OCI-LY7 (cell line): ENCODE measurements at regions not wholly inside any gene's neighbourhood (a gene's known extent, or its start where the extent isn't known, plus 50 kb on each side); places are given as distances from the start of the nearest gene placed in this dataset.

Experiments used
- BruUV-seq: library from RNA; stranded (reverse); fragments of 400-500 nt; replicated peaks from 2 replicates; lab custom pipeline; 2021; lab: Mats Ljungman, UMichigan
- CTCF ChIA-PET: fragments of 300-600 bp; sonication (Branson Sonifier 250); formaldehyde crosslinking; loops from one replicate; lab custom pipeline; 2022; ENCODE audit warnings: antibody characterized with exemption; ENCODE audit not compliant: unreplicated experiment; lab: Charles Lee
- POLR2A ChIA-PET: fragments of 300-600 bp; sonication (Branson Sonifier 250); formaldehyde crosslinking; loops from one replicate; lab custom pipeline; 2022; ENCODE audit warnings: antibody characterized with exemption; lab: Charles Lee
- DNase-seq: peaks from one replicate; pipeline ENCODE4 v3.0.0-alpha.2; 2015; ENCODE audit warnings: low spot score
- H2AFZ ChIP-seq: fragments of 200-600 bp; sonication (generic), shearing (Covaris generic); 2 replicates; pipeline ENCODE4 v1.6.1; 2014; ENCODE audit warnings: mild to moderate bottlenecking, antibody characterized with exemption, low read length, moderate library complexity
- H3K27ac ChIP-seq: fragments of 200-600 bp; sonication (generic); 2 replicates; pipeline ENCODE4 v1.5.1; 2014; ENCODE audit warnings: mixed run types, low read depth, mild to moderate bottlenecking, moderate library complexity, low read length, inconsistent platforms; ENCODE audit not compliant: poor library complexity, severe bottlenecking
- H3K36me3 ChIP-seq: fragments of 200-600 bp; sonication (generic); 2 replicates; pipeline ENCODE4 v1.6.1; 2014; ENCODE audit warnings: mild to moderate bottlenecking, antibody characterized with exemption, low read length, moderate library complexity, mixed read lengths; ENCODE audit not compliant: insufficient read depth
- H3K4me1 ChIP-seq: fragments of 200-600 bp; sonication (generic); 2 replicates; pipeline ENCODE4 v1.5.1; 2014; ENCODE audit warnings: mild to moderate bottlenecking, low read length; ENCODE audit not compliant: insufficient read depth, poor library complexity, severe bottlenecking
- H3K4me2 ChIP-seq: fragments of 200-600 bp; sonication (generic); 2 replicates; pipeline ENCODE4 v1.6.1; 2014; ENCODE audit warnings: mild to moderate bottlenecking, low read length
- H3K4me3 ChIP-seq: fragments of 200-600 bp; sonication (generic); 2 replicates; pipeline ENCODE4 v1.5.1; 2014; ENCODE audit warnings: mild to moderate bottlenecking, low read depth, low read length; ENCODE audit not compliant: poor library complexity, severe bottlenecking
- H3K79me2 ChIP-seq: fragments of 200-600 bp; sonication (generic); 2 replicates; pipeline ENCODE4 v1.6.1; 2016; ENCODE audit warnings: low read depth, mild to moderate bottlenecking, low read length, moderate library complexity, mixed read lengths; ENCODE audit not compliant: insufficient read depth
- H3K9me2 ChIP-seq: fragments of 200-600 bp; sonication (generic); 2 replicates; pipeline ENCODE4 v1.6.1; 2016; ENCODE audit warnings: mild to moderate bottlenecking, low read length, mixed read lengths; ENCODE audit not compliant: insufficient read depth
- H3K9me3 ChIP-seq: fragments of 200-600 bp; sonication (generic); 2 replicates; pipeline ENCODE4 v1.6.1; 2014; ENCODE audit warnings: mild to moderate bottlenecking, mixed run types, low read length, mixed read lengths
- H4K20me1 ChIP-seq: fragments of 200-600 bp; sonication (generic); 2 replicates; pipeline ENCODE4 v1.6.1; 2014; ENCODE audit warnings: mild to moderate bottlenecking, antibody characterized with exemption, low read length, moderate library complexity, mixed read lengths; ENCODE audit not compliant: insufficient read depth
- EZH2phosphoT487 ChIP-seq: fragments of 200-600 bp; sonication (generic); IDR thresholded peaks from 2 replicates; pipeline ENCODE4 v1.6.1; 2018; ENCODE audit warnings: low read depth, borderline replicate concordance, mild to moderate bottlenecking, mixed run types, antibody characterized with exemption, low read length, moderate library complexity, mixed read lengths
- intact Hi-C: fragments of 100-400 bp; cut with micrococcal nuclease; formaldehyde crosslinking; loops from one replicate; pipeline ENCODE4 v1.10.0; 2022; ENCODE audit not compliant: unreplicated experiment
- TF ChIP-seq, protein P1 (sequence below): fragments of 200-600 bp; sonication (generic); conservative IDR thresholded peaks from 2 replicates; pipeline ENCODE4 v1.5.1; 2014; ENCODE audit warnings: mild to moderate bottlenecking, antibody characterized with exemption, low read length, moderate library complexity, mixed read lengths

DNA sequence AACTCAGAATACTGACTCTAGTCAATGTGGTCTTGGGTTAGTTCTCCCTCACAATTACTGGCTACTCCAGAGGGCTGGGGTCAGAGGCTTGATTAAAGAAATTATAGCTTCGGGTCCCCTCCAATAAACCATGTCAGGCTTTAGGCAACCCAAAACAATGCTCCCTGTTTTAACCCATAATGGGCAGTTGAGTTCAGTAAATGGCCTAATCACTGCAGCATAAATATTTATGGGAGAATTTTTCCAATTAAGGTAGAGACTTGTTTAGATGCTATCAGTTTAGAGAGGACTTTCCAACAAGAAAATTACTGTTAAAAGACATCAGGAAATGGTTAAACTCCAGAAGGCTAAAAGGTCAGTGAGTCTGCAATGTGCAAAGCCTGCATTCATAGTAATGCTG is 389.2 kb upstream of the PRICKLE1 start:
- H3K9me3 ChIP-seq: no peaks in the 10 kb centered on the region
- no peaks in the 10 kb centered on the region for H3K4me1 ChIP-seq
- BruUV-seq: no TSS peak
- no peak overlapping the region for H3K4me3 ChIP-seq
- H3K27ac ChIP-seq: no peak overlapping the region
- no peaks in the 10 kb centered on the region for H3K36me3 ChIP-seq
- ChIA-PET POLR2A (interaction anchor here (0.7 kb wide), 1 partner anchor 168 kb away, joined by 3 read pairs; no protein-coding TSS in a partner anchor), CTCF (no interaction called here)
- no peak overlapping the region for H3K4me2 ChIP-seq
- intact Hi-C loops: no loop called here
- no peak overlapping the region for H2AFZ ChIP-seq
- DNase-seq: no peak
- H3K79me2 ChIP-seq: no peaks in the 10 kb centered on the region
- H4K20me1 ChIP-seq: no peaks in the 10 kb centered on the region
- TF ChIP-seq, protein P1, sequence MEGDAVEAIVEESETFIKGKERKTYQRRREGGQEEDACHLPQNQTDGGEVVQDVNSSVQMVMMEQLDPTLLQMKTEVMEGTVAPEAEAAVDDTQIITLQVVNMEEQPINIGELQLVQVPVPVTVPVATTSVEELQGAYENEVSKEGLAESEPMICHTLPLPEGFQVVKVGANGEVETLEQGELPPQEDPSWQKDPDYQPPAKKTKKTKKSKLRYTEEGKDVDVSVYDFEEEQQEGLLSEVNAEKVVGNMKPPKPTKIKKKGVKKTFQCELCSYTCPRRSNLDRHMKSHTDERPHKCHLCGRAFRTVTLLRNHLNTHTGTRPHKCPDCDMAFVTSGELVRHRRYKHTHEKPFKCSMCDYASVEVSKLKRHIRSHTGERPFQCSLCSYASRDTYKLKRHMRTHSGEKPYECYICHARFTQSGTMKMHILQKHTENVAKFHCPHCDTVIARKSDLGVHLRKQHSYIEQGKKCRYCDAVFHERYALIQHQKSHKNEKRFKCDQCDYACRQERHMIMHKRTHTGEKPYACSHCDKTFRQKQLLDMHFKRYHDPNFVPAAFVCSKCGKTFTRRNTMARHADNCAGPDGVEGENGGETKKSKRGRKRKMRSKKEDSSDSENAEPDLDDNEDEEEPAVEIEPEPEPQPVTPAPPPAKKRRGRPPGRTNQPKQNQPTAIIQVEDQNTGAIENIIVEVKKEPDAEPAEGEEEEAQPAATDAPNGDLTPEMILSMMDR: no peak
- no peak for TF ChIP-seq EZH2phosphoT487
- no peaks in the 10 kb centered on the region for H3K9me2 ChIP-seq

DNA sequence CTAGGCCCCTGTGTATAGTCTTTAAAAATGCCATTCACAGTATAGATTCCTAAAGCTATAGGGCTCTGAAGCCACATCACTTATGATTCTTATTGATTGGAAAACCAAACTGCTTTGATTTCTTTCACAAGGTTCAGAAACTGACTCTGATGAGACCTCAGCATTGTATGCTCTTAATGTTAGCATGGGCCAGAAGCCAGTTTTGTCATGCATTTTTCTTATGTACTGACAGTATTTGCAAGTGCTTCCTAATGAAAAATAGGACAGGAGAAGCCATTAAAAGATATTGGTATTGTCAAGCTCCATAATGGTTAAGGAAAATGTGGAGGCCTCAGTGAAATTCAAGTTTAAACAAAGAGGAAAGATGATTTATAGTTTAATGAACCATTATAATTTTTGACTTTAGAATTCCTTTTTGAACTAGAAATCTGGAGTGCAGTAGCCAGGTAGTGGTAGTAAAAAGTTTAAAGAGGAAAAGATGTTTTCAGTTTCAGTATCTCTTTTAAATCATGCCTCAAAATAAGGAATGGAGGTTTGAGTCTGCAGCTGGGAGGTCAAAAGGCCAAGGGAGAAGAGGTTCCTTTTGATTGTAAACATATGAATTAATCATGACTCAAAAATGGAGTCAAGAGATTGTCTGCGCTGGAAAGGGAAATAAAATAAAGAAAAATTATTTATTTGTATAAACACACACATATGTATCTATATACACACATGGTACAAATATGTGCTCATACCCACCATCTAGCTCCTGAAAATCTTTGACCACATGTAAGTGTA is 388.1 kb upstream of the PRICKLE1 start:
- Histone ChIP-seq H3K36me3 (no peaks in the 10 kb centered on the region), H3K9me3 (no peaks in the 10 kb centered on the region), H3K27ac (no peak overlapping the region), H3K79me2 (no peaks in the 10 kb centered on the region), H3K9me2 (no peaks in the 10 kb centered on the region), H4K20me1 (no peaks in the 10 kb centered on the region), H3K4me2 (no peak overlapping the region), H2AFZ (no peak overlapping the region), H3K4me1 (no peaks in the 10 kb centered on the region), H3K4me3 (no peak overlapping the region)
- intact Hi-C loops: no loop called here
- DNase-seq: no peak
- TF ChIP-seq, protein P1: no peak
- TF ChIP-seq EZH2phosphoT487: no peak
- ChIA-PET POLR2A (interaction anchor here (0.7 kb wide), 1 partner anchor 169 kb away, joined by 3 read pairs; no protein-coding TSS in a partner anchor), CTCF (no interaction called here)
- no TSS peak for BruUV-seq

DNA sequence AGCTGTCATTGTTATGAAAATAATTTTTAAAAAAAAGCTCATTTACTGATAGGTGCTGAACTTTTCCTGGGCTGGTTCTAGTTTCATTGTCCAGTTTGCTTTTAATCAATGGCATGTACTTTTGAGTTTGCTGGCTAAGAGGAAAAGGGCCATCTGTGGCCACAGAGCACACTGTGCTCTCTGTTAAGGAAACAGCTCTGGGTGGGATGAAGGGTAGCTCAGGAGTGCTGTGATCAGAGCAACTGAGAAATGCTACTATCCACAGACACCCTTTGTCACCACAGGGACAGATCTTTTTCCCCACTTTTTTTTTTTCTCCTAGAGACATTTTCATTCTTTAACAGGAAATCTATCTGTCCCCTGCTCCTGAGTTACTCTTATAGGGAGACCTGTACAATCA is 387.1 kb upstream of the PRICKLE1 start:
- BruUV-seq: no TSS peak
- Histone ChIP-seq H2AFZ (no peak overlapping the region), H3K27ac (no peak overlapping the region), H3K4me1 (no peaks in the 10 kb centered on the region), H3K4me3 (no peak overlapping the region), H4K20me1 (no peaks in the 10 kb centered on the region), H3K9me2 (no peaks in the 10 kb centered on the region), H3K4me2 (no peak overlapping the region), H3K36me3 (no peaks in the 10 kb centered on the region), H3K79me2 (no peaks in the 10 kb centered on the region), H3K9me3 (no peaks in the 10 kb centered on the region)
- intact Hi-C loops: no loop called here
- ChIA-PET POLR2A (no interaction called here), CTCF (no interaction called here)
- TF ChIP-seq EZH2phosphoT487: no peak
- TF ChIP-seq, protein P1: no peak
- DNase-seq: no peak
